Neural progenitor cell (in vitro differentiated cells): ENCODE measurements at regions not wholly inside any gene's neighbourhood (a gene's known extent, or its start where the extent isn't known, plus 50 kb on each side); places are given as distances from the start of the nearest gene placed in this dataset.

ENCODE experiments used
- EZH2phosphoT487 ChIP-seq: fragments of 200-600 bp; sonication (generic); IDR thresholded peaks from 2 replicates; pipeline ENCODE4 v1.6.1; 2017; ENCODE audit warnings: antibody characterized with exemption
- TF ChIP-seq, protein P1 (sequence below): fragments of 200-600 bp; sonication (generic); IDR thresholded peaks from 2 replicates; pipeline ENCODE4 v1.5.1; 2017; ENCODE audit warnings: antibody characterized with exemption, mild to moderate bottlenecking

GRCh38 chr17:63247706-63248105 lies 198.4 kb downstream of the CYB561 start:
- TF ChIP-seq, protein P1, sequence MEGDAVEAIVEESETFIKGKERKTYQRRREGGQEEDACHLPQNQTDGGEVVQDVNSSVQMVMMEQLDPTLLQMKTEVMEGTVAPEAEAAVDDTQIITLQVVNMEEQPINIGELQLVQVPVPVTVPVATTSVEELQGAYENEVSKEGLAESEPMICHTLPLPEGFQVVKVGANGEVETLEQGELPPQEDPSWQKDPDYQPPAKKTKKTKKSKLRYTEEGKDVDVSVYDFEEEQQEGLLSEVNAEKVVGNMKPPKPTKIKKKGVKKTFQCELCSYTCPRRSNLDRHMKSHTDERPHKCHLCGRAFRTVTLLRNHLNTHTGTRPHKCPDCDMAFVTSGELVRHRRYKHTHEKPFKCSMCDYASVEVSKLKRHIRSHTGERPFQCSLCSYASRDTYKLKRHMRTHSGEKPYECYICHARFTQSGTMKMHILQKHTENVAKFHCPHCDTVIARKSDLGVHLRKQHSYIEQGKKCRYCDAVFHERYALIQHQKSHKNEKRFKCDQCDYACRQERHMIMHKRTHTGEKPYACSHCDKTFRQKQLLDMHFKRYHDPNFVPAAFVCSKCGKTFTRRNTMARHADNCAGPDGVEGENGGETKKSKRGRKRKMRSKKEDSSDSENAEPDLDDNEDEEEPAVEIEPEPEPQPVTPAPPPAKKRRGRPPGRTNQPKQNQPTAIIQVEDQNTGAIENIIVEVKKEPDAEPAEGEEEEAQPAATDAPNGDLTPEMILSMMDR, result no peak
- no peak for TF ChIP-seq EZH2phosphoT487
